ENCODE measurements at regions not wholly inside any gene's neighbourhood (a gene's known extent, or its start where the extent isn't known, plus 50 kb on each side); places are given as distances from the start of the nearest gene placed in this dataset.

- TF ChIP-seq CTCF (IDR thresholded peaks at IDR 0.05; ENCODE audit: poor library complexity, severe bottlenecking) (no peak), EZH2 (IDR thresholded peaks at IDR 0.05; ENCODE audit: borderline replicate concordance, insufficient read depth, low read length, poor library complexity, severe bottlenecking) (no peak), POLR2AphosphoS5 (IDR thresholded peaks at IDR 0.05) (no peak), EP300 (conservative IDR thresholded peaks at IDR 0.05; ENCODE audit: poor library complexity, severe bottlenecking) (no peak), MXI1 (conservative IDR thresholded peaks at IDR 0.05; ENCODE audit: poor library complexity, severe bottlenecking) (no peak), REST (IDR thresholded peaks at IDR 0.05; ENCODE audit: borderline replicate concordance) (no peak), RAD21 (conservative IDR thresholded peaks at IDR 0.05) (no peak), SMC3 (conservative IDR thresholded peaks at IDR 0.05; ENCODE audit: poor library complexity) (no peak)
Measured at GRCh38 chr10:21217107-21217506, 308.4 kb downstream of the SKIDA1 start.
